ENCODE measurements at regions not wholly inside any gene's neighbourhood (a gene's known extent, or its start where the extent isn't known, plus 50 kb on each side); places are given as distances from the start of the nearest gene placed in this dataset.

- H3K9me3 ChIP-seq (ENCODE audit: control insufficient read depth, insufficient read depth, low read length) = no peaks in the 10 kb centered on the region
- peaks cover 5% of the 10 kb centered on the region; the same call in 1 of the 2 replicates for H3K4me1 ChIP-seq (ENCODE audit: control insufficient read depth, insufficient read depth, low read length)
- H3K36me3 ChIP-seq (ENCODE audit: control insufficient read depth, insufficient read depth, low read length) = no peaks in the 10 kb centered on the region
- H3K4me3 ChIP-seq (ENCODE audit: low read depth, low read length) = no peak overlapping the region
- no peak overlapping the region for H3K27ac ChIP-seq (ENCODE audit: low read depth, low read length)
- no peak overlapping the region for H3K9ac ChIP-seq (ENCODE audit: low read depth, low read length)
- no peaks in the 10 kb centered on the region for H3K27me3 ChIP-seq (ENCODE audit: control insufficient read depth, insufficient read depth, low read length)
Measured at GRCh38 chr6:167643223-167643622, 183.5 kb upstream of the AFDN start.

GRCh38 chr6:167643716-167644115, 183.0 kb upstream of the AFDN start:
- Histone ChIP-seq H3K9ac (ENCODE audit: low read depth, low read length) (no peak overlapping the region), H3K4me1 (ENCODE audit: control insufficient read depth, insufficient read depth, low read length) (peaks cover 5% of the 10 kb centered on the region; the same call in 1 of the 2 replicates), H3K36me3 (ENCODE audit: control insufficient read depth, insufficient read depth, low read length) (no peaks in the 10 kb centered on the region), H3K4me3 (ENCODE audit: low read depth, low read length) (no peak overlapping the region), H3K9me3 (ENCODE audit: control insufficient read depth, insufficient read depth, low read length) (no peaks in the 10 kb centered on the region), H3K27ac (ENCODE audit: low read depth, low read length) (no peak overlapping the region), H3K27me3 (ENCODE audit: control insufficient read depth, insufficient read depth, low read length) (no peaks in the 10 kb centered on the region)

- Histone ChIP-seq H3K36me3 (ENCODE audit: control insufficient read depth, insufficient read depth, low read length) (no peaks in the 10 kb centered on the region), H3K4me1 (ENCODE audit: control insufficient read depth, insufficient read depth, low read length) (peaks cover 5% of the 10 kb centered on the region; the same call in 1 of the 2 replicates), H3K4me3 (ENCODE audit: low read depth, low read length) (no peak overlapping the region), H3K27ac (ENCODE audit: low read depth, low read length) (no peak overlapping the region), H3K9me3 (ENCODE audit: control insufficient read depth, insufficient read depth, low read length) (no peaks in the 10 kb centered on the region), H3K9ac (ENCODE audit: low read depth, low read length) (no peak overlapping the region), H3K27me3 (ENCODE audit: control insufficient read depth, insufficient read depth, low read length) (no peaks in the 10 kb centered on the region)
Measured at GRCh38 chr6:167644412-167645132, 182.1 kb upstream of the AFDN start.

- Histone ChIP-seq H3K9ac (ENCODE audit: low read depth, low read length) (no peak overlapping the region), H3K27me3 (ENCODE audit: control insufficient read depth, insufficient read depth, low read length) (no peaks in the 10 kb centered on the region), H3K27ac (ENCODE audit: low read depth, low read length) (no peak overlapping the region), H3K4me1 (ENCODE audit: control insufficient read depth, insufficient read depth, low read length) (peaks cover 5% of the 10 kb centered on the region; the same call in 1 of the 2 replicates), H3K4me3 (ENCODE audit: low read depth, low read length) (no peak overlapping the region), H3K36me3 (ENCODE audit: control insufficient read depth, insufficient read depth, low read length) (no peaks in the 10 kb centered on the region), H3K9me3 (ENCODE audit: control insufficient read depth, insufficient read depth, low read length) (no peaks in the 10 kb centered on the region)
Measured at GRCh38 chr6:167645368-167645767, 181.3 kb upstream of the AFDN start.

- Histone ChIP-seq H3K4me1 (ENCODE audit: control insufficient read depth, insufficient read depth, low read length) (peaks cover 7% of the 10 kb centered on the region; the same call in 1 of the 2 replicates), H3K4me3 (ENCODE audit: low read depth, low read length) (no peak overlapping the region), H3K9me3 (ENCODE audit: control insufficient read depth, insufficient read depth, low read length) (no peaks in the 10 kb centered on the region), H3K27ac (ENCODE audit: low read depth, low read length) (peak overlapping the region; percentile 37), H3K36me3 (ENCODE audit: control insufficient read depth, insufficient read depth, low read length) (no peaks in the 10 kb centered on the region), H3K27me3 (ENCODE audit: control insufficient read depth, insufficient read depth, low read length) (no peaks in the 10 kb centered on the region), H3K9ac (ENCODE audit: low read depth, low read length) (no peak overlapping the region)
Measured at GRCh38 chr6:167647306-167647705, 179.4 kb upstream of the AFDN start.

GRCh38 chr6:167647737-167648470, 178.8 kb upstream of the AFDN start:
- Histone ChIP-seq H3K27me3 (ENCODE audit: control insufficient read depth, insufficient read depth, low read length) (no peaks in the 10 kb centered on the region), H3K36me3 (ENCODE audit: control insufficient read depth, insufficient read depth, low read length) (no peaks in the 10 kb centered on the region), H3K27ac (ENCODE audit: low read depth, low read length) (peak overlapping the region; percentile 37), H3K9me3 (ENCODE audit: control insufficient read depth, insufficient read depth, low read length) (no peaks in the 10 kb centered on the region), H3K4me3 (ENCODE audit: low read depth, low read length) (no peak overlapping the region), H3K4me1 (ENCODE audit: control insufficient read depth, insufficient read depth, low read length) (peaks cover 9% of the 10 kb centered on the region; the same call in 1 of the 2 replicates), H3K9ac (ENCODE audit: low read depth, low read length) (no peak overlapping the region)

GRCh38 chr6:167648501-167649278, 178.0 kb upstream of the AFDN start:
- Histone ChIP-seq H3K4me1 (ENCODE audit: control insufficient read depth, insufficient read depth, low read length) (peaks cover 5% of the 10 kb centered on the region; the same call in 1 of the 2 replicates), H3K27ac (ENCODE audit: low read depth, low read length) (no peak overlapping the region), H3K9ac (ENCODE audit: low read depth, low read length) (no peak overlapping the region), H3K27me3 (ENCODE audit: control insufficient read depth, insufficient read depth, low read length) (no peaks in the 10 kb centered on the region), H3K36me3 (ENCODE audit: control insufficient read depth, insufficient read depth, low read length) (no peaks in the 10 kb centered on the region), H3K9me3 (ENCODE audit: control insufficient read depth, insufficient read depth, low read length) (no peaks in the 10 kb centered on the region), H3K4me3 (ENCODE audit: low read depth, low read length) (no peak overlapping the region)

GRCh38 chr6:167649476-167649875, 177.2 kb upstream of the AFDN start:
- H3K27me3 ChIP-seq (ENCODE audit: control insufficient read depth, insufficient read depth, low read length) = no peaks in the 10 kb centered on the region
- H3K9me3 ChIP-seq (ENCODE audit: control insufficient read depth, insufficient read depth, low read length) = no peaks in the 10 kb centered on the region
- no peak overlapping the region for H3K9ac ChIP-seq (ENCODE audit: low read depth, low read length)
- H3K4me1 ChIP-seq (ENCODE audit: control insufficient read depth, insufficient read depth, low read length) = peaks cover 4% of the 10 kb centered on the region; the same call in 1 of the 2 replicates
- H3K36me3 ChIP-seq (ENCODE audit: control insufficient read depth, insufficient read depth, low read length) = no peaks in the 10 kb centered on the region
- no peak overlapping the region for H3K27ac ChIP-seq (ENCODE audit: low read depth, low read length)
- H3K4me3 ChIP-seq (ENCODE audit: low read depth, low read length) = no peak overlapping the region

- Histone ChIP-seq H3K4me1 (ENCODE audit: control insufficient read depth, insufficient read depth, low read length) (peaks cover 4% of the 10 kb centered on the region; the same call in 1 of the 2 replicates), H3K27me3 (ENCODE audit: control insufficient read depth, insufficient read depth, low read length) (no peaks in the 10 kb centered on the region)
Measured at GRCh38 chr6:167650730-167651317, 175.9 kb upstream of the AFDN start.

GRCh38 chr6:167651318-167652041, 175.2 kb upstream of the AFDN start:
- no peaks in the 10 kb centered on the region for H3K9me3 ChIP-seq (ENCODE audit: control insufficient read depth, insufficient read depth, low read length)
- peaks cover 4% of the 10 kb centered on the region; the same call in 1 of the 2 replicates for H3K4me1 ChIP-seq (ENCODE audit: control insufficient read depth, insufficient read depth, low read length)
- H3K9ac ChIP-seq (ENCODE audit: low read depth, low read length) = no peak overlapping the region

More at GRCh38 chr6:167650730-167651317, 175.9 kb upstream of the AFDN start:
- Histone ChIP-seq H3K27ac (ENCODE audit: low read depth, low read length) (no peak overlapping the region), H3K4me3 (ENCODE audit: low read depth, low read length) (no peak overlapping the region), H3K36me3 (ENCODE audit: control insufficient read depth, insufficient read depth, low read length) (no peaks in the 10 kb centered on the region), H3K9me3 (ENCODE audit: control insufficient read depth, insufficient read depth, low read length) (no peaks in the 10 kb centered on the region), H3K9ac (ENCODE audit: low read depth, low read length) (no peak overlapping the region)

More at GRCh38 chr6:167651318-167652041, 175.2 kb upstream of the AFDN start:
- Histone ChIP-seq H3K27me3 (ENCODE audit: control insufficient read depth, insufficient read depth, low read length) (no peaks in the 10 kb centered on the region), H3K36me3 (ENCODE audit: control insufficient read depth, insufficient read depth, low read length) (no peaks in the 10 kb centered on the region), H3K27ac (ENCODE audit: low read depth, low read length) (no peak overlapping the region), H3K4me3 (ENCODE audit: low read depth, low read length) (no peak overlapping the region)

Measured in HUES48 (cell line).